Loucy (cell line): ENCODE measurements at regions not wholly inside any gene's neighbourhood (a gene's known extent, or its start where the extent isn't known, plus 50 kb on each side); places are given as distances from the start of the nearest gene placed in this dataset.
"Not testable (repeated sequence)": the region's sequence is repeated elsewhere in the genome, so short reads cannot be mapped to it uniquely, and the experiment has no call there.

Source experiments
- H2AFZ ChIP-seq: fragments of 200-600 bp; sonication (generic); 2 replicates; pipeline ENCODE4 v1.6.0; 2016; ENCODE audit warnings: antibody characterized with exemption, mild to moderate bottlenecking, low read length, moderate library complexity
- H3F3A ChIP-seq: fragments of 200-600 bp; 2 replicates; pipeline ENCODE4 v1.6.0; 2016; ENCODE audit warnings: antibody characterized with exemption, low read depth, mild to moderate bottlenecking
- H3K27me3 ChIP-seq: fragments of 200-600 bp; sonication (generic); 2 replicates; pipeline ENCODE4 v1.6.1; 2014; ENCODE audit warnings: low read length, mild to moderate bottlenecking; ENCODE audit not compliant: insufficient read depth, poor library complexity, severe bottlenecking
- H3K36me3 ChIP-seq: fragments of 200-600 bp; sonication (generic); 2 replicates; pipeline ENCODE4 v1.6.1; 2016; ENCODE audit warnings: low read length; ENCODE audit not compliant: insufficient read depth
- H3K4me1 ChIP-seq: fragments of 200-600 bp; sonication (generic); 2 replicates; pipeline ENCODE4 v1.5.1; 2014; ENCODE audit warnings: low read length, mild to moderate bottlenecking; ENCODE audit not compliant: insufficient read depth, poor library complexity, severe bottlenecking
- H3K4me2 ChIP-seq: fragments of 200-600 bp; sonication (generic); 2 replicates; pipeline ENCODE4 v1.6.0; 2014; ENCODE audit warnings: antibody characterized with exemption, low read length, low read depth, mild to moderate bottlenecking; ENCODE audit not compliant: poor library complexity, severe bottlenecking
- H3K4me3 ChIP-seq: fragments of 200-600 bp; sonication (generic); 2 replicates; pipeline ENCODE4 v1.5.1; 2014; ENCODE audit warnings: low read length, mild to moderate bottlenecking, mixed read lengths; ENCODE audit not compliant: poor library complexity, severe bottlenecking
- H3K79me2 ChIP-seq: fragments of 200-600 bp; sonication (generic); 2 replicates; pipeline ENCODE4 v1.6.1; 2014; ENCODE audit warnings: low read length; ENCODE audit not compliant: insufficient read depth
- H3K9ac ChIP-seq: fragments of 200-600 bp; sonication (generic); 2 replicates; pipeline ENCODE4 v1.6.0; 2014; ENCODE audit warnings: mild to moderate bottlenecking, low read depth, low read length, moderate library complexity; ENCODE audit not compliant: poor library complexity, severe bottlenecking
- H3K9me2 ChIP-seq: fragments of 200-600 bp; sonication (generic); replicated peaks from 2 replicates; pipeline ENCODE4 v1.6.1; 2016; ENCODE audit warnings: low read depth, low read length, mixed read lengths
- H3K9me3 ChIP-seq: fragments of 200-600 bp; sonication (generic); 2 replicates; pipeline ENCODE4 v1.6.1; 2014; ENCODE audit warnings: mild to moderate bottlenecking, antibody characterized with exemption, low read length, low read depth; ENCODE audit not compliant: insufficient read depth
- H4K20me1 ChIP-seq: fragments of 200-600 bp; sonication (generic); 2 replicates; pipeline ENCODE4 v1.6.0; 2014; ENCODE audit warnings: antibody characterized with exemption, low read length, mild to moderate bottlenecking; ENCODE audit not compliant: insufficient read depth, poor library complexity, severe bottlenecking
- EZH2phosphoT487 ChIP-seq: fragments of 200-600 bp; IDR thresholded peaks from 2 replicates; pipeline ENCODE4 v1.6.1; 2018; ENCODE audit warnings: antibody characterized with exemption, mild to moderate bottlenecking, moderate library complexity, borderline replicate concordance
- TF ChIP-seq, protein P1 (sequence below): fragments of 200-600 bp; sonication (generic); conservative IDR thresholded peaks from 2 replicates; pipeline ENCODE4 v1.5.1; 2014; ENCODE audit warnings: mild to moderate bottlenecking, antibody characterized with exemption, low read length

DNA sequence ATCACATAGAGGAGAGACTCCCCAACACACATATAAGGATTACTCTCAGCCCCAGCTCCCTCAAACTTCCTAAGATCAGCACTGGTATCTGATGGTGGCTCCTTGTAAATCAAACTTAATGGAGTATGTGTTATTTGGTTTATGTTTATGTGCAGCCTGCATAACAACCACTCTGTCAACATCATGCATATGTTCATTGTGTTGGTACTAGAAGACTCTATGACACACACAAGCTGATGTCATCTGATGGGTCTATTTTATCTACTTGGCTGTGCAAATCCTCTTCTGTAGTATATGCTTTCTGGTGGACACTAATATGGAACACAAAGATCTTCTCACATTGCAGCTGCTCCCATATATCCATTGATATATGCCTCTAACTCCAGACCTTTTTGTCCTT, 134.0 kb upstream of the FAM174A start:
- no peak overlapping the region for H3K9ac ChIP-seq
- H3K9me3 ChIP-seq = no peaks in the 10 kb centered on the region
- no peaks in the 10 kb centered on the region for H3K36me3 ChIP-seq
- H4K20me1 ChIP-seq = no peaks in the 10 kb centered on the region
- H2AFZ ChIP-seq = no peak overlapping the region
- no peak for TF ChIP-seq EZH2phosphoT487
- TF ChIP-seq, protein P1, sequence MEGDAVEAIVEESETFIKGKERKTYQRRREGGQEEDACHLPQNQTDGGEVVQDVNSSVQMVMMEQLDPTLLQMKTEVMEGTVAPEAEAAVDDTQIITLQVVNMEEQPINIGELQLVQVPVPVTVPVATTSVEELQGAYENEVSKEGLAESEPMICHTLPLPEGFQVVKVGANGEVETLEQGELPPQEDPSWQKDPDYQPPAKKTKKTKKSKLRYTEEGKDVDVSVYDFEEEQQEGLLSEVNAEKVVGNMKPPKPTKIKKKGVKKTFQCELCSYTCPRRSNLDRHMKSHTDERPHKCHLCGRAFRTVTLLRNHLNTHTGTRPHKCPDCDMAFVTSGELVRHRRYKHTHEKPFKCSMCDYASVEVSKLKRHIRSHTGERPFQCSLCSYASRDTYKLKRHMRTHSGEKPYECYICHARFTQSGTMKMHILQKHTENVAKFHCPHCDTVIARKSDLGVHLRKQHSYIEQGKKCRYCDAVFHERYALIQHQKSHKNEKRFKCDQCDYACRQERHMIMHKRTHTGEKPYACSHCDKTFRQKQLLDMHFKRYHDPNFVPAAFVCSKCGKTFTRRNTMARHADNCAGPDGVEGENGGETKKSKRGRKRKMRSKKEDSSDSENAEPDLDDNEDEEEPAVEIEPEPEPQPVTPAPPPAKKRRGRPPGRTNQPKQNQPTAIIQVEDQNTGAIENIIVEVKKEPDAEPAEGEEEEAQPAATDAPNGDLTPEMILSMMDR = no peak
- H3K4me1 ChIP-seq = no peaks in the 10 kb centered on the region
- H3K4me2 ChIP-seq = no peak overlapping the region
- no peaks in the 10 kb centered on the region for H3F3A ChIP-seq
- no peaks in the 10 kb centered on the region for H3K79me2 ChIP-seq
- no peaks in the 10 kb centered on the region for H3K9me2 ChIP-seq
- H3K27me3 ChIP-seq = no peaks in the 10 kb centered on the region
- H3K4me3 ChIP-seq = no peak overlapping the region

DNA sequence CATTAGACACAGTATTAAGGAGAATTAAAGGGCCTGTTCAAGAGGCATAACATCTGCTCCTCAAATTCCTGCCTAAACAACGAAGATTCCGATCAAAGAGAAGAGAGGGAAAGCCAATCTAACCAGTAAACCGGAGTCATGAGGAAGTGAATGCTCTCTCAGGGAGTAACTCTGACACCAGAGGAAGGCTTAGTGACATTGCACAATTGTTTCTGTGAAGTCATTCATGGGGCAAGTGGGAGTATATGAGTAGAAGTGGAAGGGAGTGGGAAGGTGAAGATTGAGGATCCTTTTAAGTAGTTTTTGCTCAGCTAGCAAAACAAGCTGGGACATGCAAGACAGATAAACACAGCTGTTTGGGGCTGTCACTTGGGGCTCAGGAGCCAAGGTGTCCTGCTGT, 136.4 kb upstream of the FAM174A start:
- H4K20me1 ChIP-seq, H3K36me3 ChIP-seq, H3K4me3 ChIP-seq, H2AFZ ChIP-seq, H3F3A ChIP-seq, H3K27me3 ChIP-seq, H3K9ac ChIP-seq, H3K9me2 ChIP-seq, H3K79me2 ChIP-seq, H3K9me3 ChIP-seq, H3K4me2 ChIP-seq, H3K4me1 ChIP-seq: not testable (repeated sequence)

DNA sequence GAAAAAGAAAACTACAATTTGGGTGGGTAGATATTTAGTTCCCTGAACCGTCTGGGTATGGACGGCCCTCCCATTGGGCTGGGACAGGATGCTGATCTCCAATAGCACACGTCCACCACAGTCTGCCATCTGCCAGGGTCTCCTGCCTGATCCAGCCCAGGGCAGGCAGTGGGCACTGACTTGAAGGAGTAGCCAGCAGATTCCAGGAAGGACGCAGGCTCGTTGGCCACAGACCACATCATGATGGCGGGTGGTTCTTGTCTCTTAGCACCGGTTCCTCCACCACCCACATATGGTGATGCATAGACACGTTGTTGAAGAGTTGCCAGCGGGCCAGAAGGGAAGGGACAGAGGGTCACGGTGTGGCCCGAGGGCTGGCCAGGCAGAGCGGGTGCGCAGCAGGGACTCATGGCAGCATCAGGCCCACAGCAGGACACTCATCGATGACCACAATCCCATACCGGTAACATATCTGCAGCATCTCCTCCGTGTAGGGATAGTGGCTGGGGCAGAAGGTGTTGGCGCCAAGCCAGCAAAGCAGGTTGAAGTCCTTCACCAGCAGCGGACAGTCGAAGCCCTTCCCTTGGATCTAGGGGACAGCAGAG, 155.8 kb upstream of the FAM174A start:
- H4K20me1 ChIP-seq, H3K27me3 ChIP-seq, H3K79me2 ChIP-seq, H3K9me2 ChIP-seq, H3K9ac ChIP-seq, H3K4me2 ChIP-seq, H3K4me1 ChIP-seq, H3K36me3 ChIP-seq, H2AFZ ChIP-seq, H3K9me3 ChIP-seq, H3K4me3 ChIP-seq, H3F3A ChIP-seq: not testable (repeated sequence)

DNA sequence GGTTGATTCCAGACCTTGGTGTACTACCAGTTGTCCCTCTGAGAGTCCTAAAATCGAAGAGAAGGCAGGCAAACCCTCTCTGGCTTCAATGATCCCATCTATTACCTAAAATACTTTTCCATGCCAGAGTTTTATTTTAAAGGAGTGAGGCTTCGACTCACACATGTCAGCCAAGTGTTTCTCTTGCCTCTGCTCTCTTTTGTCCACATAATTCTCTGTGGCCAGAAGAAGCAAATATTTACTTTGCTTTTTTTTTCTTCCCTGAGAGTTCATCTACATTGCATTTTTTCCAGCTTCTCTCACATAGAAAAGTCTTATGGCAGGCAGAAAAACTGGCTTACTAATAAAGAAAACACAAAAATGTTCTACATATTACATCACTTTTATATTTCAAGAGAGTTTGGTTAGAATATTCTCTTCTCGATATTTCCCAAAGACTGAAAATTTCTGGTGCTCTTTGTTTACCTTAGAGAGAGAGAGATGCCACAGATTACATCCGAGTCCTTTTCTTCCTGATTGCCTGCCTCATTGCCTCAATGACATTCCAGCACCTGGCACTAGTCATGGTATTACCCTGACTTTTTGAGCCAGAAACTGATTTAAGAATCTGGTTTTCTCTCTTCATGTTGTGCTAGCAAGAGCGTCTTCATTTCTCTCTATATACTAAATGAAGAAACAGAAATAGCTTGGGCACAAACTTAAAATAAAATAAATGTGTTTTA, 170.3 kb upstream of the FAM174A start:
- not testable (repeated sequence) for H3K9me2 ChIP-seq, H2AFZ ChIP-seq, H3F3A ChIP-seq, H3K4me2 ChIP-seq, H3K79me2 ChIP-seq, H3K36me3 ChIP-seq, H4K20me1 ChIP-seq, H3K4me3 ChIP-seq, H3K9me3 ChIP-seq, H3K9ac ChIP-seq, H3K27me3 ChIP-seq, H3K4me1 ChIP-seq

DNA sequence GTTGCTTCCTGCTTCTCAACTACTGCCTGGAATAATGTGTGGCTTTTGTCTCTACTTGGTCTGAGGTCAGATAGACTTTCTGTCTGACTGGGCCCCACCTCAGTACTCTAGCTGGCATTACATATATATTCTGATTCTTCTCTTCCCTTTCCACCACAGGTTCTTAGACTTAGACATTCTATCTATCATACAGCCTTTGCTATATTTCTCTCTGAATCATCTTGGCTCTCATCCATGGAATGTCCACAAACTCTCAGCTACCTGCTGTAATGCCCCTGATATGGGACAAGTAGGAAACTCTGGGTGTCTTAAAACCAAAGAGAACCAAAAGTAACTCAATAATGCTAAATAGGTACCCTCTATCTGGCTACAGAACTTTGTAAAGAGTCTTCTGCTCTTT, 170.8 kb upstream of the FAM174A start:
- not testable (repeated sequence) for H3K4me1 ChIP-seq, H3K9ac ChIP-seq, H3K9me2 ChIP-seq, H3K4me3 ChIP-seq, H3K9me3 ChIP-seq, H3K36me3 ChIP-seq, H3K27me3 ChIP-seq, H3K79me2 ChIP-seq, H3F3A ChIP-seq, H3K4me2 ChIP-seq, H4K20me1 ChIP-seq, H2AFZ ChIP-seq

DNA sequence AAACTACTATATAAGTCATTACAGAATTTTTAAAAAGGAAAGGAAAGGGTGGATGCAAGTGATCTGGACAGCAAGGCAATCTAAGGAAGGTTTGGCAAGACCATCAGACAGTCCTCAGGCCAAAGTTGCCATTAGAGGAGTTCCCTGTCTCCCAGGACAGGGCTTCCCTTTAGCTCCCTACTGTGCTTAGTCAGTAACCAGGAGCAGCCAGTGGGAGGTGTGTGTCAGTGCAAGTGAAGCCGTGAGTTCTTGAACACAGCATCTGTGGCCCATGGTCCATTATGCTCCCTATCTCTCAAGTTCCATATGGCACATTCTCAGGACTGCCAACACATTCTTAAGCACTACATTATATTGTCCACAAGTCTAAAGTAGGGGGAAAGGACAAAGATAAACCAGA, 175.2 kb upstream of the FAM174A start:
- not testable (repeated sequence) for H3K4me2 ChIP-seq, H4K20me1 ChIP-seq, H3F3A ChIP-seq, H3K4me1 ChIP-seq, H3K4me3 ChIP-seq, H3K27me3 ChIP-seq, H2AFZ ChIP-seq, H3K9me3 ChIP-seq, H3K9me2 ChIP-seq, H3K36me3 ChIP-seq, H3K9ac ChIP-seq, H3K79me2 ChIP-seq
